Keratinocyte (primary cell): ENCODE measurements at regions not wholly inside any gene's neighbourhood (a gene's known extent, or its start where the extent isn't known, plus 50 kb on each side); places are given as distances from the start of the nearest gene placed in this dataset.

Source experiments
- CTCF ChIP-seq, 3 experiments: IDR thresholded peaks in 1 of 3; conservative IDR thresholded peaks in 1 of 3; optimal IDR thresholded peaks in 1 of 3; 2 replicates in 2 of 3; 3 replicates in 1 of 3; pipeline versions ENCODE3 to v1.5.1; 2011; ENCODE audit warnings: low read length in 3 of 3, mild to moderate bottlenecking in 3 of 3, moderate library complexity in 2 of 3, control low read depth in 1 of 3, inconsistent platforms in 1 of 3; ENCODE audit not compliant: insufficient read depth in 2 of 3; ENCODE audit errors: extremely low read depth in 1 of 3
- EZH2 ChIP-seq: IDR thresholded peaks from one replicate; pipeline ENCODE4 v1.6.1; 2012; ENCODE audit warnings: inconsistent platforms, mild to moderate bottlenecking, low read length, moderate library complexity

DNA sequence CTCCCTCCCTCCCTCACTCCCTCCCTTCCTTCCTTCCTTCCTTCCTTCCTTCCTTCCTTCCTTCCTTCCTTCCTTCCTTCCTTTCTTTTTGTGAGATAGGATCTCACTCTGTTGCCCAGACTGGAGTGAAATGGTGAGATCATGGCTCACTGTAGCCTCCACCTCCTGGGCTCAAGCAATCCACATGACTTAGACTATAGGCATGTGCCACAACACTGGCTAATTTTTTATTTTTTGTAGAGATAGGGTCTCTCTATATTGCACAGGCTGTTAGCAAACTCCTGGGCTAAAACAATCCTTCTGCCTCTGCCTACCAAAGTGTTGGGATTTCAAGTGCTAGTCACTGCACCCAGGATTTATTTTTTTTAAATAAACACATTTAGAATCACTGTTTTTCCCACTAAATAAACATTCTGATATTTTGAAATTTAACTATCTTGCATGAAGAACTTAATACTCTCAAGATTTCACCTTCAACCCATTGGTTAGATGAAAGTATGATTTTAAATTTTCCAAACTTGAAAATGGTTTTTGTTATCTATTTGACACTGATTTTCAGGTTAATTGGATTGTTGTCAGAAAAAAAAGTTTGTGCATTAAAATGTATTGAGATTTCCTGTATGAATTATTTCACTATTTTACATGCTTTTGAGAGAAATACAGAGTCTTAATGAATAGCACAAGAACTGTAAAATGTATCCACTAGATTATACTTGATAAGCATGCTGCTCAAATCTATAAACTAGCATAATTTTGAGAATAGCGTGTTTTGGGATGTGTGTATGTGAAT is 745.1 kb downstream of the TSN start:
- no peak for TF ChIP-seq CTCF (optimal IDR thresholded peaks at IDR 0.05 in 1 of 3, IDR thresholded peaks at IDR 0.05 in 1 of 3, conservative IDR thresholded peaks at IDR 0.05 in 1 of 3; ENCODE audit: extremely low read depth in 1 of 3, insufficient read depth in 2 of 3, low read length in 3 of 3)
- no peak for TF ChIP-seq EZH2
